ENCODE measurements at regions not wholly inside any gene's neighbourhood (a gene's known extent, or its start where the extent isn't known, plus 50 kb on each side); places are given as distances from the start of the nearest gene placed in this dataset.

DNA sequence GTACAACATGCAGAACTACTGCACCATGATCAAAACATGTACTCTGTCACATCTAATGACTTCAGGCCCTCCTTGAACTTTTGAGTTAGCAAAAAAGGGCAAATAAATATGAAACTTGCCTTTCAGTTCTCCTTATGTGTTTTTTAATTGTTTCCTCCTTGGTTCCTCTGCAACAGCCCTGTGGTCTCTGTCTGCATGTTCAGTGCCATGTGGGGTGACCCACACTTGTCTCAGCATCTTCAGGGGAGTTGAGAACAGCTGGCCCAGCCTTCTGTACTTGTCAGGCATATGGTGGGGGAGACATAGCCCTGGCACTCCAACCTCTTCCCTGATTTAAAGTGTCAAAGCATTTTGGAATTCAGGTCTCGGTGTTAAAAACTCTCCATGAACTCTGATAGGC lies 188.0 kb upstream of the PGRMC2 start:
- DNase-seq = no peak

DNA sequence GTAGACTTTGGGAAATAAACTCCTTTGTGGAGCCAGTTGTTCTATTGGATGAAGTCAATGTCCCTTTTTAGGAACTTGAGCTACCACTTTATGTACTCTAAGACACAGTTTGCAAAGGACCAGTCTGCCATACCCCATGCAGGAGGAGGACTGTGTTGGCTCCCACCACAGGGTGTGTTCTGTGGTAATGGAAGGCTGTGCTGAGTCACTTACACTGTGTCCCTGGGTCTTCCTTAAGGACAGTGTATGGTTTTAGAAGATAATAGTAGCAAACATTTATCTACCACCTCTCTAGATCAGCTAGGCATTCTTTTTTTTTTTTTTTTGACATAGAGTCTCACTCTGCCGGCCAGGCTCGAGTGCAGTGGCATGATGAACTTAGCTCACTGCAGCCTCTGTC lies 184.0 kb upstream of the PGRMC2 start:
- DNase-seq = no peak

- no peak for DNase-seq
Measured at GRCh38 chr4:128470492-128471053, 183.0 kb upstream of the PGRMC2 start.

- DNase-seq = peak; percentile 13
Measured at GRCh38 chr4:128468123-128468989, 180.7 kb upstream of the PGRMC2 start.

DNA sequence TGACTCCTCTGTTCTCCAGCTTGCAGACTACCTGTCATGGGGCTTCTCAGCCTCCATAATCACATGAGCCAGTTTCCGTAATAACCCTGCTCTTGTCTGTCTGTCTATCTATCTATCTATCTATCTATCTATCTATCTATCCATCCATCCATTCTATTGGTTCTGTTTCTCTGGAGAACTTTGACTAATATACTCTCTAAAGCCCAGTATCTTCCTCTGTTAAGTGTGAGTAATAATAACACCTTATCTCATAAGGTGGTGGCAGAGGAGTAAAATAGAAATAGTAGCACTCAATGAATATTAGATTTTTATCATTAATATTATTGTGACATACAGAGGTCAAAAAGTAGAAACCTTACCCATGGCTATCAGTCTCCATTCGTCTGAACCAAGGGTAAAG lies 177.9 kb upstream of the PGRMC2 start:
- DNase-seq = no peak

- DNase-seq = no peak
Measured at GRCh38 chr4:128463006-128463405, 175.4 kb upstream of the PGRMC2 start.

- no peak for DNase-seq
Measured at GRCh38 chr4:128462103-128462783, 174.6 kb upstream of the PGRMC2 start.

DNA sequence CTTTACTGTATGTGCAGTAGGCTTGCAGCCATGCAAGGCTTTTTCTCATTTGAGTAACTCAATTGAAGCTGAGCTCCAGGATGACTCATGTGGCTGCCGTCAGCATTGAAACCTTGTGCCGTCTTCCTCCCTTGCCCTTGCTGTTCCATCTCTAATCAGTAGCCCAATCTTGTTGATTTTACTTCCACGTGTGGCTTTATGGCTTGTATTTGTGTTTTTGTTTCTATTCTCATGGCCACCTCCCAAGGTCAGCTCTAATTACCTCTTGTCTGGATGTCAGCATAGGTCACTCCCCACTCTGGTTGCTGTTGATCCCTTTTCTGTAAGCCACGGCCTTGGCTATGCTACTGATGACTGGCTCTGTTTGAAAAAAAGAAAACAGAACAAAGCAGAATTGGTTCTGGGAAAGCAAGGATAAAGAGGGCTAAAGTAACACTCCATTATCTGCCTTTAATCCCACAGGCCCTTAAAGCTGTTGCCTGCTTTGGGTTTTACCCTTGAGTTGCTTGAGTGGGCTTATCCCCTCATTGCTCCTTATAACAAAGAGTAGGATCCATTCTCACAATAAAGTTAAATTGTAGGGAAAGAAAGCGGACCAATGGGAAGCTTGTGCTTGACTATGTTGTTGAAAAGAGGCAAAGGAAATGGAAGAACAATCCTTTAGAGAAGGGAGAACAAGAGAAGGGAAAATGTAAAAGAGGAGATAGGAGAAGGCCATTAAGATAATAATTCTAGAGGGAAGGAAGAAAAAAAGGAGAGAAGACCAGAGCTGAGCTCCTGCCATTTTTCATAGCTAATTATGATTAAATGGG lies 173.9 kb upstream of the PGRMC2 start:
- DNase-seq = peak; percentile 78

- peak; percentile 37 for DNase-seq
Measured at GRCh38 chr4:128459547-128459946, 171.9 kb upstream of the PGRMC2 start.

GRCh38 chr4:128458816-128459215 lies 171.2 kb upstream of the PGRMC2 start:
- no peak for DNase-seq

- DNase-seq = no peak
Measured at GRCh38 chr4:128457726-128458125, 170.1 kb upstream of the PGRMC2 start.

DNA sequence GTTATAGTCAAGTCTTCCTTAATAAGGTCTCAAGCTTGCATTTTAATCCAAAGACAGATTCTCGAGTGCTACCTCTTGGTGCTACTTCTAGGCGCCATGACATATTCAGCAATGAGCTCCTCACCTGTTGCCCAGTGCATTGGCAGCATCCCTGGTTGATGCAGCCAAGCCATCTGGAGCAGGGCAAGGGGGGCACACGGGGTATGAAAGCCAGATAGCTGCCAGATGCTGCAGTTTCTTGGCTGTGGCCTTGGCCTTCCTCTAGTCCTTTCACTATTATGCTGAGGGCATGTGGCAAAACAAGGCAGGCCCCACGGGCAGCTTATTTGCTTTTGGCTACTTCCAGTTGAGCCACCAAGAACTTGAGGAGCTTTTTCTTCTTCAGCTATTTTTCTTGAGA lies 168.6 kb upstream of the PGRMC2 start:
- DNase-seq = no peak

DNA sequence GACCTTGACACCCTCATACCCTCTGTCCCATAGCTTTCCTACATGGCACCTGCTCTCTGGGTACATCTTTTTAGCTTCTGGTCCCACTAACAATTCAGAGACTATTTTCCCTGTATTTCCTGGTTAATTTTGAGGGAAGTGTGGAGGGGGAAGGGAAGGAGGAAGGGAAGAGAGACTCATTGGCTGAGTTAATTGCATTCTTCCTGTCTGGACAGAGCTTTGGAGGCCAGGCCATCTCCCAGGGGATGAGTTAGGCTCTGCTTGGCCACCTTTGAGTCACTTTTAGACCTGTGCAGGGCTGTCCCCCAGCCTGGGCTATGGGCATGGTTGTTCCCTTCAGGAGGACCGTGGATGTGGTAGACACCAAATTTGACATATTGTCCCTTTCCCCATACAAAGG lies 167.9 kb upstream of the PGRMC2 start:
- no peak for DNase-seq

DNA sequence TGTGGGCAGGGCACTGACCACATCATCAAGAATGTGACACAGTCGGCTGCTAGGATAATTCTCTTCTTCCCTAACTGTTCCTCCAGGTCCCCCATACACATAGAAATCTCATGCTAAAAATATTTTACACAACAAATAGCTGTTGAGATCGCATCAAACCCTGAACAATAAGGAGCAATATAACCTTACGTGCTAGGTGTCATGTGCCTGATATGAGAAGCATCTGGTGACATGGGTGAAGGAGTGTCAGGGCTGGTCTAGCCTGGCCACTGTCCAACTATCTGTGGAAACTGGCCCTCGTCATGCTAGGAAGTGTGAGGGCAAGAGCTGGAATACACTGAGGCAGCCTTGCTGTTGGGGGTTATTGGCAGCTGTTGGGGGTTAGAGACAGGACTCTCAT lies 167.3 kb upstream of the PGRMC2 start:
- DNase-seq = peak; percentile 22

GRCh38 chr4:128454281-128454871 lies 166.8 kb upstream of the PGRMC2 start:
- DNase-seq = peak; percentile 89

- no peak for DNase-seq
Measured at GRCh38 chr4:128452415-128452814, 164.8 kb upstream of the PGRMC2 start.

DNA sequence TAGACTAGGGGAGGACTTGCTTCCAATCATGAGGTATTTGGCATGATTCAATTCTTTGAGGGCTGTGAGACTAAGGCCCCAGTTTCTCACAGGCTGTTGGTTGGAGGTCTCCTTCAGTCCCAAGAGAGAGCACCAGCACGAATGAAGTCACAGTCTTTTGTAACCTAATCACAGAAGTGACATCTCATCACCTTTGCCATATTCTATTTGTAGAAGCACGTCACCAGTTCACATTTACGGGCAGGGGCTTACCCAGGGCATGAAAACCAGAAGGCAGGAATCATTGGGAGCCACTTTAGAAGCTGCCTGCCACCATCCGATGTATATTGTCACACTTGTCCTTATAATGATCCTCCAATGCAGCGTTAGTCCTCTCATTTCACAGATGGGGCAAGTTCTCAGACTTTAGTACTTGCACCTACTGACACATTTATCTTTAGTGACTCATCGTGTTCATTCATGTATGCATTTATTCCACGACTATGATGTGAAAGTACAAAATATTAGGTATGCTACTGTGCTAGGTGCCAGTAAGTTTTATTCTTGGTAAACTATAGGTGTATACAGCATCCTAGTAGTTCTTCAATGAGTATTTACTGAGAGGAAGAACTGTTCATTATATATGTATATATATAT lies 163.8 kb upstream of the PGRMC2 start:
- DNase-seq = no peak

DNA sequence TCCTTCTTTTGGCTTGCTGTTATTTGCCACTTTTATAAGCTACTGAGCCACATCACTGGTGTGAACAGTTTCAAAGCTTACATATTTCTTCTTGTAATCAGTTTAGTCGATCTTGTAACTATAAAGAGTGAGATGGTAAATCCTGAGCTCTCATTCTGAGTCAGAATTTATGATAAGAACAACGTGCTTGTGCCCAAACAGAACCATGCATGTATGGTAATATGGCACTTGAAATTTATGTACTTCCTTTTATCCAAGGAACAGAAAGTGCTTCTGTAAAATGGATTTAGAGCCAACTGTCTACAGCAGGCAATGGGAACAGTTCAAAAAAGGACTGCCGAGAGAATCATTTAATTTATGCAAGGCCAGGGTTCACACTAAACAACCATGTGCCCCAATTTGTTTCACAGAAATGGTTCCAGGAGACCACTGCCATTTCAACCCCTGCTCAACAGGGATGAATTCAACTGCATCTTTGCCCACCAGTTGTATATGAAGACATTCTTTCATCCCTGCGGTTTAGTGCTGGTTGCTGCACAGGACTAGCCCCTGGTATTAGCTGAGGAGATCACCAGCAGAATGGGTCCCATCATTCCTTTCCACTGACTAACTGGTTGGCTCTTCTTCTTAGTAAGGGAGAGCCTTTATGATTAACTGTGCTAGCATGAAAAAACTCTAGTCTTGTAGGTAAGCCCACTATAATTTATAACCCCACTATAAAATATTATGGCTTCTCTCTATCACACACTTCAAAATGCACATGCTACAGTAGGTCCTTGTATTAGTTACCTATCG lies 162.9 kb upstream of the PGRMC2 start:
- no peak for DNase-seq

GRCh38 chr4:128449251-128449650 lies 161.6 kb upstream of the PGRMC2 start:
- DNase-seq = no peak

DNA sequence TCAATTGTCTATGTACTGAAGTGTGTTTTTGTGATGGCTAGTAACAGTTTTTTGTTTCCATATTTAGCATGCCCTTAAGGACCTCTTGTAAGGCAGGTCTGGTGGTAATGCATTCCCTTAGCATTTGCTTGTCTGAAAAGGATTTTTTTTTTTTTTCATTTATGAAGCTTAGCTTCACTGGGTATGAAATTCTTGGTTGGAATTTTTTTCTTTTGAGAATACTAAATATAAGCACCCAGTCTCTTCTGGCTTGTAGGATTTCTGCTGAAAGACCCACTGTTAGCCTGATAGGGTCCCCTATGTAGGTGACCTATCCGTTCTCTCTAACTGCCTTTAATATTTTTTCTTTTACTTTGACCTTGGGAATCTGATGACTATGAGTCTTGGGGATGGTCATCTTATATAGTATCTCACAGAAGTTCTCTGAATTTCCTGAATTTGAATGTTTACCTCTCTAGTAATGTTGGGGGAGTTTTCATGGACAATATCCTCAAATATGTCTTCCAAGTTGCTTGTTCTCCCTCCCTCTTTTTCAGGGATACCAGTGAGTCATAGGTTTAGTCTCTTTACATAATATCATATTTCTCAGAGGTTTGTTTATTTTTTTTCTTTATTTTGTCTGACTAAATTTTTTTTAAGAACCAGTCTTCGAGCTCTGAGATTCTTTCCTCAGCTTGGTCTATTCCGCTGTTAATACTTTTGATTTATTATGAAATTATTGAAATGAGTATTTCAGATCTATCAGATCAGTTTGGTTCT lies 157.1 kb upstream of the PGRMC2 start:
- DNase-seq = peak; percentile 66

- no peak for DNase-seq
Measured at GRCh38 chr4:128440923-128441322, 153.3 kb upstream of the PGRMC2 start.

Data from DMS53 (cell line).